ENCODE measurements at regions not wholly inside any gene's neighbourhood (a gene's known extent, or its start where the extent isn't known, plus 50 kb on each side); places are given as distances from the start of the nearest gene placed in this dataset.
"Not testable (repeated sequence)": the region's sequence is repeated elsewhere in the genome, so short reads cannot be mapped to it uniquely, and the experiment has no call there.

GRCh38 chr4:23438764-23439163 is 451.1 kb downstream of the PPARGC1A start:
- no peak for DNase-seq (ENCODE audit: low read depth)
- TF ChIP-seq CTCF (conservative IDR thresholded peaks at IDR 0.05; ENCODE audit: low read depth, low read length), result no peak
- no peak overlapping the region for H3K4me3 ChIP-seq (ENCODE audit: low read depth, low read length)

GRCh38 chr4:23429497-23429896 is 460.4 kb downstream of the PPARGC1A start:
- TF ChIP-seq CTCF (conservative IDR thresholded peaks at IDR 0.05; ENCODE audit: low read depth, low read length), result no peak
- DNase-seq (ENCODE audit: low read depth), result no peak
- H3K4me3 ChIP-seq (ENCODE audit: low read depth, low read length), result no peak overlapping the region

GRCh38 chr4:23425570-23425969 is 464.3 kb downstream of the PPARGC1A start:
- no peak for TF ChIP-seq CTCF (conservative IDR thresholded peaks at IDR 0.05; ENCODE audit: low read depth, low read length)
- DNase-seq (ENCODE audit: low read depth), result no peak

GRCh38 chr4:23423540-23423939 is 466.3 kb downstream of the PPARGC1A start:
- DNase-seq (ENCODE audit: low read depth), result no peak
- H3K4me3 ChIP-seq (ENCODE audit: low read depth, low read length), result no peak overlapping the region
- TF ChIP-seq CTCF (conservative IDR thresholded peaks at IDR 0.05; ENCODE audit: low read depth, low read length), result no peak

More at GRCh38 chr4:23425570-23425969, 464.3 kb downstream of the PPARGC1A start:
- no peak overlapping the region for H3K4me3 ChIP-seq (ENCODE audit: low read depth, low read length)

- no peak overlapping the region for H3K4me3 ChIP-seq (ENCODE audit: low read depth, low read length)
- no peak for TF ChIP-seq CTCF (conservative IDR thresholded peaks at IDR 0.05; ENCODE audit: low read depth, low read length)
- DNase-seq (ENCODE audit: low read depth), result no peak
These were observed 467.0 kb downstream of the PPARGC1A start for GRCh38 chr4:23422878-23423277.

GRCh38 chr4:23413631-23414030 is 476.2 kb downstream of the PPARGC1A start:
- no peak for DNase-seq (ENCODE audit: low read depth)
- no peak for TF ChIP-seq CTCF (conservative IDR thresholded peaks at IDR 0.05; ENCODE audit: low read depth, low read length)
- H3K4me3 ChIP-seq (ENCODE audit: low read depth, low read length), result no peak overlapping the region

- no peak for TF ChIP-seq CTCF (conservative IDR thresholded peaks at IDR 0.05; ENCODE audit: low read depth, low read length)
- no peak overlapping the region for H3K4me3 ChIP-seq (ENCODE audit: low read depth, low read length)
- DNase-seq (ENCODE audit: low read depth), result no peak
These were observed 477.1 kb downstream of the PPARGC1A start for GRCh38 chr4:23412701-23413100.

GRCh38 chr4:23408913-23409312 is 480.9 kb downstream of the PPARGC1A start:
- DNase-seq (ENCODE audit: low read depth); H3K4me3 ChIP-seq (ENCODE audit: low read depth, low read length): not testable (repeated sequence)
